Body of pancreas (tissue), 4 donors: ENCODE measurements at regions not wholly inside any gene's neighbourhood (a gene's known extent, or its start where the extent isn't known, plus 50 kb on each side); places are given as distances from the start of the nearest gene placed in this dataset.

Experiments used
- CTCF ChIP-seq, 7 experiments: fragments of 450-650 bp in 4 of 7; fragments of 200-600 bp in 3 of 7; sonication (generic) in 3 of 7; IDR thresholded peaks; one replicate each; pipeline ENCODE4 v1.5.1; 2016 to 2019; ENCODE audit warnings: antibody characterized with exemption in 7 of 7
- POLR2A ChIP-seq, 3 donors: fragments of 450-650 bp; IDR thresholded peaks; one replicate each; pipeline ENCODE4 v1.6.1; 2016; ENCODE audit warnings: antibody characterized with exemption in 3 of 3, mild to moderate bottlenecking in 2 of 3

- TF ChIP-seq CTCF (IDR thresholded peaks at IDR 0.05) (no peak), POLR2A (IDR thresholded peaks at IDR 0.05) (no peak)
Measured at GRCh38 chr22:48677621-48678020, 1150.1 kb downstream of the BRD1 start.
